ENCODE measurements at regions not wholly inside any gene's neighbourhood (a gene's known extent, or its start where the extent isn't known, plus 50 kb on each side); places are given as distances from the start of the nearest gene placed in this dataset.
"Not testable (repeated sequence)": the region's sequence is repeated elsewhere in the genome, so short reads cannot be mapped to it uniquely, and the experiment has no call there.

DNA sequence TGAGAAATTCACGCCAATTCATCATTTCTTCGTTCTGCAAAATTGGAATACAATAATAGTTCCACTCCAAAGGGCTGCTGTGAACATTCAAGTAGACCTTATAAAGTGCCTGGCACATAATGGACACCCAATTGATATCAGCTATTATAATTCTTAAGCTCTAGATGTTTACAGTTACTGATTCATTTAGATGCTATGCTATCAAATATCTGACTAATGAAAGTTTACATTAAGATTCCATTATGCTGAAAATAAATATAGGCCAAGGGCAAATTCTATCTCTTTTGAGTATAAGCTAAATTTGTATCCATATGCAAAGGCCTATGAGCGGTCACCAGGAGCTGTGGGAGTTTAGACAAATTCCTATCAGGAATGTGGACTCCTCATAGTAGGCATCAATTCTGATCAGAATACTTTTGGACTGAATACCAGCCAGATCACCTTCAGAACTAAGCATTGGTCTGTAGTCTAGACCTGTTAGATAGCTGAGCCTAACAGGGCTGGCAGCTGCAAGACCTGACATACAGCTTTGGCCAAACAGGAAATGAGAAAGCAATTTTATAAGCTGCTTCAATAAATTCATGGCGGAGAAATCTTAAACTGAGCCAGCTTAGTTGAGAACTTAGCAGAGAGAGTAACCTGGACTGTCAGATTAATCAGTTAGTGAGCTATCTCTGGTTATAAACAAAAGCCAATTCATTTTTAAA, 384.3 kb upstream of the ACTRT1 start:
- no peak for DNase-seq (ENCODE audit: low read depth)
- TF ChIP-seq, protein P1, sequence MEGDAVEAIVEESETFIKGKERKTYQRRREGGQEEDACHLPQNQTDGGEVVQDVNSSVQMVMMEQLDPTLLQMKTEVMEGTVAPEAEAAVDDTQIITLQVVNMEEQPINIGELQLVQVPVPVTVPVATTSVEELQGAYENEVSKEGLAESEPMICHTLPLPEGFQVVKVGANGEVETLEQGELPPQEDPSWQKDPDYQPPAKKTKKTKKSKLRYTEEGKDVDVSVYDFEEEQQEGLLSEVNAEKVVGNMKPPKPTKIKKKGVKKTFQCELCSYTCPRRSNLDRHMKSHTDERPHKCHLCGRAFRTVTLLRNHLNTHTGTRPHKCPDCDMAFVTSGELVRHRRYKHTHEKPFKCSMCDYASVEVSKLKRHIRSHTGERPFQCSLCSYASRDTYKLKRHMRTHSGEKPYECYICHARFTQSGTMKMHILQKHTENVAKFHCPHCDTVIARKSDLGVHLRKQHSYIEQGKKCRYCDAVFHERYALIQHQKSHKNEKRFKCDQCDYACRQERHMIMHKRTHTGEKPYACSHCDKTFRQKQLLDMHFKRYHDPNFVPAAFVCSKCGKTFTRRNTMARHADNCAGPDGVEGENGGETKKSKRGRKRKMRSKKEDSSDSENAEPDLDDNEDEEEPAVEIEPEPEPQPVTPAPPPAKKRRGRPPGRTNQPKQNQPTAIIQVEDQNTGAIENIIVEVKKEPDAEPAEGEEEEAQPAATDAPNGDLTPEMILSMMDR (IDR thresholded peaks at IDR 0.05; ENCODE audit: insufficient read depth, low read depth, low read length), result no peak

GRCh38 chrX:128425546-128425945, 373.3 kb upstream of the ACTRT1 start:
- no peak for DNase-seq (ENCODE audit: low read depth)
- H3K4me3 ChIP-seq (ENCODE audit: low read depth, low read length), result no peak overlapping the region
- TF ChIP-seq, protein P1 (IDR thresholded peaks at IDR 0.05; ENCODE audit: insufficient read depth, low read depth, low read length), result no peak

More for the DNA sequence above, 384.3 kb upstream of the ACTRT1 start:
- no peak overlapping the region for H3K4me3 ChIP-seq (ENCODE audit: low read depth, low read length)

- H3K4me3 ChIP-seq (ENCODE audit: low read depth, low read length), result no peak overlapping the region
- no peak for DNase-seq (ENCODE audit: low read depth)
- TF ChIP-seq, protein P1 (IDR thresholded peaks at IDR 0.05; ENCODE audit: insufficient read depth, low read depth, low read length), result no peak
These were observed 356.6 kb upstream of the ACTRT1 start for GRCh38 chrX:128408842-128409241.

DNA sequence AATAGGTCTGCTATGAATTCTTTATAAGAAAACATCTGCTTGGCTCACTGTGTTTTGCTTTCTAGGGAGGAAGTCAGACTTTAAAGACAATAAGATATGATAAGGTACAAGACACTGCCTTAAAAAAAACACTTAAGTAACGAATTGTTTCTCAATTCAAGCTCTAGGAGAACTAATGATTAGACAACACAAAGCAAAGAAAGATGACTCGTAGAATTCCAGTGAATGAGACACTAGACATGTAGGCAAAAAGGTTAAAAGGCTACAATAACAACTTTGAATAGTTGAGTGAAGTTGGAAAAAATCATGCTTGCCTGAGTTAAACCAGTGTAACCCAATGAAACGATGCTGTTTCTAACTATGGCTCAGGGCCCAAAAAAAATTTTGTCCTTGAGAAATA, 344.4 kb upstream of the ACTRT1 start:
- DNase-seq (ENCODE audit: low read depth), result no peak
- TF ChIP-seq, protein P1 (IDR thresholded peaks at IDR 0.05; ENCODE audit: insufficient read depth, low read depth, low read length), result no peak
- no peak overlapping the region for H3K4me3 ChIP-seq (ENCODE audit: low read depth, low read length)

DNA sequence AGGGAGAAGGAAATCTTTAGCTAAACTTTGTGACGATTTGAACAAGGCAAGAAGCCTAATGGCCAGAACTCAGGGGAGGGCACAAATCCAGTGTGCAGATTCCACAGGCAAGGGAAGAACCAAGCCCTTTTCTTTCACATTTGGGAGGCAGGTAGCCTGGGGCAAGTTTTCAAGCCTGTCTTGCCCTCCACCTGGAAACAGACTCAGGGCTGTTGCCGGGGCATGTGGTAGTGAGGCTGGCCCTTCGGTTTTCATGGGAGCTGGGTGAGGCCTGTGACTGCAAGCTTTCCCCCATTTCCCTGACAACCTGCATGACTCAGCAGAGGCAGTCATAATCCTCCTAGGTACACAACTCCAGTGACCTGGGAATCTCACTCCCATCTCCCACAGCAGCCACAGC, 331.6 kb upstream of the ACTRT1 start:
- not testable (repeated sequence) for DNase-seq (ENCODE audit: low read depth); H3K4me3 ChIP-seq (ENCODE audit: low read depth, low read length)

DNA sequence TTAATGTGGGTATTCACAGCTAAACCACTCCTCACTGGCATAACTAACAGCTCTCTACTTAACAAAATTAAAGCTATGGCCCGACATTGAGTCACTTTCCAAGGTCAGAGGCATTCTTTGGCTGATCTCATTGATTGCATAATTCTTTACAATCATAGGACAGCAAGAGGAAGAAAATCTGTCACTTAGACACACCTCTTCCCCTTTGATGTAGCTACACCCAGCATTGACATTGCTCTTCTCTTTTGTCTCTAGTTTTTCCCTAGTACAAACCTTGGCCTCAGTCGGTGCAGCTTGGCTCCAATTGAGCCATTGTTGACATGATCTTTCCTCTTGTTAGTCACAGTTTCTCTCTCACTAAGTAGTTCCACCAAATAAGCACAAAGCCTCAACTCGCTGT, 313.3 kb upstream of the ACTRT1 start:
- H3K4me3 ChIP-seq (ENCODE audit: low read depth, low read length), result no peak overlapping the region
- no peak for DNase-seq (ENCODE audit: low read depth)
- TF ChIP-seq, protein P1 (IDR thresholded peaks at IDR 0.05; ENCODE audit: insufficient read depth, low read depth, low read length), result no peak

- no peak for DNase-seq (ENCODE audit: low read depth)
- TF ChIP-seq, protein P1 (IDR thresholded peaks at IDR 0.05; ENCODE audit: insufficient read depth, low read depth, low read length), result no peak
- H3K4me3 ChIP-seq (ENCODE audit: low read depth, low read length), result no peak overlapping the region
These were observed 283.5 kb upstream of the ACTRT1 start for GRCh38 chrX:128335671-128336070.

All from fibroblast of villous mesenchyme (primary cell).